GM23338 (cell line): ENCODE measurements at regions not wholly inside any gene's neighbourhood (a gene's known extent, or its start where the extent isn't known, plus 50 kb on each side); places are given as distances from the start of the nearest gene placed in this dataset.

ENCODE experiments used
- ATAC-seq: fragments of 200-7000 bp; cut with Tn5 transposase; 3 replicates; pipeline ENCODE4 v1.9.1; 2020
- DNase-seq: peaks from one replicate; pipeline ENCODE4 v3.0.0-alpha.2; 2015; ENCODE audit warnings: low spot score
- H2AFZ ChIP-seq: fragments of 200-600 bp; sonication (generic); 2 replicates; pipeline ENCODE4 v1.8.0; 2016; ENCODE audit warnings: antibody characterized with exemption, mild to moderate bottlenecking, moderate library complexity
- H3F3A ChIP-seq: fragments of 200-600 bp; sonication (generic); replicated peaks from 2 replicates; pipeline ENCODE4 v1.8.0; 2017; ENCODE audit warnings: antibody characterized with exemption, mixed run types, low read depth
- H3K27ac ChIP-seq: fragments of 200-600 bp; sonication (generic); 2 replicates; pipeline ENCODE4 v1.6.1; 2016; ENCODE audit warnings: low read depth
- H3K27me3 ChIP-seq: fragments of 200-600 bp; sonication (generic); 2 replicates; pipeline ENCODE4 v1.8.0; 2016; ENCODE audit warnings: mild to moderate bottlenecking, mixed run types, moderate library complexity; ENCODE audit not compliant: insufficient read depth
- H3K36me3 ChIP-seq: fragments of 200-600 bp; sonication (generic); 2 replicates; pipeline ENCODE4 v1.8.0; 2016; ENCODE audit warnings: mild to moderate bottlenecking; ENCODE audit not compliant: insufficient read depth
- H3K4me1 ChIP-seq: fragments of 200-600 bp; sonication (generic); 2 replicates; pipeline ENCODE4 v1.8.0; 2016; ENCODE audit warnings: mild to moderate bottlenecking, moderate library complexity; ENCODE audit not compliant: insufficient read depth
- H3K4me2 ChIP-seq: fragments of 200-600 bp; sonication (generic); 2 replicates; pipeline ENCODE4 v1.7.1; 2017; ENCODE audit warnings: mixed run types
- H3K4me3 ChIP-seq: fragments of 200-600 bp; sonication (generic); 2 replicates; pipeline ENCODE4 v1.6.1; 2016; ENCODE audit warnings: mixed run types
- H3K79me2 ChIP-seq: fragments of 200-600 bp; sonication (generic); replicated peaks from 2 replicates; pipeline ENCODE4 v1.8.0; 2017; ENCODE audit warnings: mild to moderate bottlenecking; ENCODE audit not compliant: insufficient read depth
- H3K9me2 ChIP-seq: fragments of 200-600 bp; sonication (generic); 2 replicates; pipeline ENCODE4 v1.8.0; 2017; ENCODE audit not compliant: insufficient read depth
- H4K20me1 ChIP-seq: fragments of 200-600 bp; sonication (generic); replicated peaks from 2 replicates; pipeline ENCODE4 v1.8.0; 2017; ENCODE audit warnings: mild to moderate bottlenecking; ENCODE audit not compliant: insufficient read depth
- H3K27ac Mint-ChIP-seq: 2 replicates; pipeline ENCODE4 v1.8.0; 2020; ENCODE audit warnings: inconsistent platforms, mild to moderate bottlenecking, moderate library complexity, mixed read lengths
- H3K27me3 Mint-ChIP-seq: 3 replicates; pipeline ENCODE4 v1.8.0; 2022; ENCODE audit warnings: low read depth, mild to moderate bottlenecking, moderate library complexity, mixed read lengths, inconsistent platforms; ENCODE audit not compliant: insufficient read depth, poor library complexity
- H3K36me3 Mint-ChIP-seq: 3 replicates; pipeline ENCODE4 v1.8.0; 2021; ENCODE audit warnings: low read depth, mild to moderate bottlenecking, inconsistent platforms, moderate library complexity, mixed read lengths
- H3K4me1 Mint-ChIP-seq: 3 replicates; pipeline ENCODE4 v1.8.0; 2020; ENCODE audit warnings: mild to moderate bottlenecking, inconsistent platforms, mixed read lengths
- H3K4me3 Mint-ChIP-seq: 3 replicates; pipeline ENCODE4 v1.8.0; 2021; ENCODE audit warnings: moderate library complexity, mild to moderate bottlenecking, inconsistent platforms, mixed read lengths
- H3K9me3 Mint-ChIP-seq: 3 replicates; pipeline ENCODE4 v1.8.0; 2020; ENCODE audit warnings: moderate library complexity, mild to moderate bottlenecking, inconsistent platforms, mixed read lengths
- CREB1 ChIP-seq: fragments of 250-450 bp; sonication (Bioruptor Pico); IDR thresholded peaks from 2 replicates; pipeline ENCODE4 v1.5.0; 2020; ENCODE audit warnings: low read depth, mild to moderate bottlenecking, moderate library complexity
- CTCF ChIP-seq, 2 experiments: fragments of 200-600 bp in 1 of 2; sonication (generic) in 1 of 2; conservative IDR thresholded peaks; 2 replicates each; pipeline versions ENCODE4 v1.5.1 to v1.6.1; 2016 to 2017; ENCODE audit warnings: antibody characterized with exemption in 2 of 2, low read depth in 2 of 2, mild to moderate bottlenecking in 2 of 2, moderate library complexity in 1 of 2
- ETS1 ChIP-seq: IDR thresholded peaks from 2 replicates; pipeline ENCODE4 v1.6.1; 2016; ENCODE audit warnings: antibody characterized with exemption
- EZH2 ChIP-seq: fragments of 200-600 bp; sonication (generic); IDR thresholded peaks from one replicate; pipeline ENCODE4 v1.8.0; 2017; ENCODE audit warnings: antibody characterized with exemption, mild to moderate bottlenecking, low read depth; ENCODE audit not compliant: unreplicated experiment
- EZH2phosphoT487 ChIP-seq: fragments of 200-600 bp; sonication (generic); IDR thresholded peaks from one replicate; pipeline ENCODE4 v1.8.1; 2018; ENCODE audit warnings: antibody characterized with exemption; ENCODE audit not compliant: unreplicated experiment
- JUNB ChIP-seq: IDR thresholded peaks from one replicate; pipeline ENCODE4 v1.6.1; 2016; ENCODE audit warnings: antibody characterized with exemption; ENCODE audit not compliant: unreplicated experiment
- NANOG ChIP-seq: IDR thresholded peaks from 2 replicates; pipeline ENCODE4 v1.6.1; 2016; ENCODE audit warnings: antibody characterized with exemption, borderline replicate concordance
- POLR2AphosphoS5 ChIP-seq: IDR thresholded peaks from 2 replicates; pipeline ENCODE4 v1.6.1; 2016; ENCODE audit warnings: antibody characterized with exemption, low read depth
- REST ChIP-seq: IDR thresholded peaks from one replicate; pipeline ENCODE4 v1.6.1; 2018; ENCODE audit warnings: antibody characterized with exemption; ENCODE audit not compliant: unreplicated experiment
- STAT1 ChIP-seq: IDR thresholded peaks from one replicate; pipeline ENCODE4 v1.6.1; 2016; ENCODE audit warnings: antibody characterized with exemption; ENCODE audit not compliant: unreplicated experiment
- ZNF114 ChIP-seq: fragments of 250-450 bp; sonication (Bioruptor Pico); IDR thresholded peaks from 2 replicates; pipeline ENCODE4 v1.5.0; 2020; ENCODE audit warnings: mild to moderate bottlenecking, moderate library complexity
- ZNF331 ChIP-seq: fragments of 250-450 bp; sonication (Bioruptor Pico); IDR thresholded peaks from 2 replicates; pipeline ENCODE4 v1.5.0; 2020; ENCODE audit warnings: low read depth, mild to moderate bottlenecking, moderate library complexity
- ZNF462 ChIP-seq: fragments of 250-450 bp; sonication (Bioruptor Pico); IDR thresholded peaks from 2 replicates; pipeline ENCODE4 v1.5.0; 2020; ENCODE audit warnings: mild to moderate bottlenecking, moderate library complexity

- H3K27ac Mint-ChIP-seq = no peak overlapping the region
- H3K4me1 Mint-ChIP-seq = peaks cover 17% of the 10 kb centered on the region
These were observed 52.3 kb upstream of the OR5P2 start for GRCh38 chr11:7849018-7849417.

More at GRCh38 chr11:7849018-7849417, 52.3 kb upstream of the OR5P2 start:
- Histone ChIP-seq H3K4me1 (no peaks in the 10 kb centered on the region), H3K27ac (no peak overlapping the region), H3K79me2 (no peaks in the 10 kb centered on the region), H3K27me3 (no peaks in the 10 kb centered on the region), H3K4me2 (no peak overlapping the region), H3F3A (no peaks in the 10 kb centered on the region), H4K20me1 (no peaks in the 10 kb centered on the region), H3K4me3 (no peak overlapping the region), H3K36me3 (no peaks in the 10 kb centered on the region), H2AFZ (peak overlapping the region; percentile 80; the same call in 1 of the 2 replicates), H3K9me2 (no peaks in the 10 kb centered on the region)
- no peak for TF ChIP-seq ZNF114
- no peak for TF ChIP-seq ZNF331 (CRISPR knock-in tag)
- no peak for TF ChIP-seq ETS1
- no peak for TF ChIP-seq NANOG
- no peak for TF ChIP-seq EZH2
- no peak for TF ChIP-seq CREB1 (CRISPR knock-in tag)
- TF ChIP-seq STAT1 = no peak
- TF ChIP-seq JUNB = no peak
- TF ChIP-seq CTCF (conservative IDR thresholded peaks at IDR 0.05; ENCODE audit: low read depth in 2 of 2) = no peak
- no peak for TF ChIP-seq POLR2AphosphoS5
- no peak for TF ChIP-seq ZNF462 (CRISPR knock-in tag)
- TF ChIP-seq EZH2phosphoT487 = no peak
- no peak for TF ChIP-seq REST
- Mint-ChIP-seq H3K4me3 (no peak overlapping the region), H3K9me3 (no peaks in the 10 kb centered on the region), H3K27me3 (peaks cover 1% of the 10 kb centered on the region), H3K36me3 (no peaks in the 10 kb centered on the region)
- peak; percentile 52; the same call in 2 of the 3 replicates for ATAC-seq
- no peak for DNase-seq
